ENCODE measurements at regions not wholly inside any gene's neighbourhood (a gene's known extent, or its start where the extent isn't known, plus 50 kb on each side); places are given as distances from the start of the nearest gene placed in this dataset.

- no peak for TF ChIP-seq CTCF (IDR thresholded peaks at IDR 0.05)
- TF ChIP-seq POLR2A (IDR thresholded peaks at IDR 0.05): no peak
These were observed 97.8 kb upstream of the PMEPA1 start for GRCh38 chr20:57807401-57808263.
